ENCODE measurements at regions not wholly inside any gene's neighbourhood (a gene's known extent, or its start where the extent isn't known, plus 50 kb on each side); places are given as distances from the start of the nearest gene placed in this dataset.

- TF ChIP-seq MAX (IDR thresholded peaks at IDR 0.05), result no peak
- TF ChIP-seq ELF1 (IDR thresholded peaks at IDR 0.05; ENCODE audit: borderline replicate concordance, low read depth), result no peak
- no peak for TF ChIP-seq EZH2phosphoT487 (IDR thresholded peaks at IDR 0.05; ENCODE audit: borderline replicate concordance)
- no peak for TF ChIP-seq FOSL1 (IDR thresholded peaks at IDR 0.05; ENCODE audit: low read depth)
- TF ChIP-seq CTCF (IDR thresholded peaks at IDR 0.05 in 2 of 3, conservative IDR thresholded peaks at IDR 0.05 in 1 of 3; ENCODE audit: borderline replicate concordance in 1 of 3, insufficient read depth in 1 of 3, low read depth in 2 of 3, low read length in 2 of 3), result no peak
- no peak for TF ChIP-seq YY1 (IDR thresholded peaks at IDR 0.05; ENCODE audit: extremely low read depth, insufficient replicate concordance, low read depth, low read length)
- no peak for TF ChIP-seq EZH2 (IDR thresholded peaks at IDR 0.05)
- no peak for TF ChIP-seq POLR2A (IDR thresholded peaks at IDR 0.05; ENCODE audit: borderline replicate concordance, extremely low read depth, insufficient read depth, insufficient read length)
- no peak for TF ChIP-seq ZNF274 (IDR thresholded peaks at IDR 0.05; ENCODE audit: low read depth, low read length)
- no peak for TF ChIP-seq REST (IDR thresholded peaks at IDR 0.05; ENCODE audit: low read depth)
- no peak for TF ChIP-seq POLR2AphosphoS5 (IDR thresholded peaks at IDR 0.05; ENCODE audit: low read depth, low read length)
- no peak for TF ChIP-seq SRF (IDR thresholded peaks at IDR 0.05; ENCODE audit: low read depth)
- TF ChIP-seq RAD21 (IDR thresholded peaks at IDR 0.05; ENCODE audit: low read depth), result no peak
- TF ChIP-seq SP1 (IDR thresholded peaks at IDR 0.05; ENCODE audit: low read depth), result no peak
Measured at GRCh38 chrX:131821945-131822622, 201.0 kb upstream of the STK26 start.
